ENCODE measurements at regions not wholly inside any gene's neighbourhood (a gene's known extent, or its start where the extent isn't known, plus 50 kb on each side); places are given as distances from the start of the nearest gene placed in this dataset.
A peak's percentile ranks its signal among the peaks of the same experiment; 100 is the strongest.

- TF ChIP-seq EZH2 (IDR thresholded peaks at IDR 0.05; ENCODE audit: borderline replicate concordance, low read length) (no peak), CTCF (conservative IDR thresholded peaks at IDR 0.05 in 1 of 2, IDR thresholded peaks at IDR 0.05 in 1 of 2; ENCODE audit: extremely low read depth in 1 of 2, insufficient read depth in 1 of 2, low read depth in 1 of 2, low read length in 2 of 2) (peak in 1 of 2 donors; percentile 14)
These were observed 295.1 kb upstream of the KYNU start for GRCh38 chr2:142582317-142582716.
